SJSA1 (cell line): ENCODE measurements at regions not wholly inside any gene's neighbourhood (a gene's known extent, or its start where the extent isn't known, plus 50 kb on each side); places are given as distances from the start of the nearest gene placed in this dataset.
A peak's percentile ranks its signal among the peaks of the same experiment; 100 is the strongest.

Source experiments
- DNase-seq, 2 experiments: peaks; one replicate each; pipeline ENCODE4 v3.0.0-alpha.2; 2015 to 2020; ENCODE audit warnings: low spot score in 2 of 2, low read depth in 1 of 2
- H3K27ac ChIP-seq: fragments of 250-450 bp; sonication (Bioruptor Pico); 2 replicates; pipeline ENCODE4 v1.5.1; 2020; ENCODE audit warnings: mild to moderate bottlenecking, moderate library complexity
- H3K27me3 ChIP-seq: fragments of 250-450 bp; sonication (Bioruptor Pico); replicated peaks from 2 replicates; pipeline ENCODE4 v1.5.1; 2020; ENCODE audit warnings: mild to moderate bottlenecking, moderate library complexity
- H3K36me3 ChIP-seq: fragments of 250-450 bp; sonication (Bioruptor Pico); 2 replicates; pipeline ENCODE4 v1.5.1; 2020; ENCODE audit warnings: mild to moderate bottlenecking
- H3K4me1 ChIP-seq: fragments of 250-450 bp; sonication (Bioruptor Pico); replicated peaks from 2 replicates; pipeline ENCODE4 v1.6.1; 2021; ENCODE audit warnings: mild to moderate bottlenecking
- H3K4me3 ChIP-seq: fragments of 250-450 bp; sonication (Bioruptor Pico); 2 replicates; pipeline ENCODE4 v1.5.1; 2020; ENCODE audit warnings: mild to moderate bottlenecking
- H3K9me3 ChIP-seq: fragments of 250-450 bp; sonication (Bioruptor Pico); replicated peaks from 2 replicates; pipeline ENCODE4 v1.5.1; 2020; ENCODE audit warnings: mild to moderate bottlenecking

DNA sequence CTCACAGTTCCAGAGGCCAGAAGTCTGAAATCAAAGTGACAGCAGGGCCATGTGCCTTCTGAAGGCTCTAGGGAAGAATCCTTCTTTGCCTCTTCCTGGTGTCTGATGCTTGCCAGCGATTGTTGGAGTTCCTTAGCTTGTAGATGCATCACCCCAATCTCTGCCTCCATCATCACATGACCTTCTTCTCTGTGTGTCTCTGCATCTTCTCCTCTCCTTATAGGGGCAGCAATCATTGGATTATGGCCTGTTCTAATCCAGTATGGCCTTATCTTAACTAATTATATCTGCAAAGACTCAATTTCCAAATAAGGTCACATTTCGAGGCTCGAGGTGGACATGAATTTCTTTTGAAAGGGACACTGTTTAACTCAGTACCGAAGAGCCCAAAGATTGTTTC, 71.7 kb upstream of the RAI2 start:
- no peaks in the 10 kb centered on the region for H3K4me1 ChIP-seq
- H3K9me3 ChIP-seq: no peaks in the 10 kb centered on the region
- no peaks in the 10 kb centered on the region for H3K27me3 ChIP-seq
- no peak overlapping the region for H3K27ac ChIP-seq
- H3K4me3 ChIP-seq: no peak overlapping the region
- H3K36me3 ChIP-seq: no peaks in the 10 kb centered on the region
- DNase-seq: no peak

DNA sequence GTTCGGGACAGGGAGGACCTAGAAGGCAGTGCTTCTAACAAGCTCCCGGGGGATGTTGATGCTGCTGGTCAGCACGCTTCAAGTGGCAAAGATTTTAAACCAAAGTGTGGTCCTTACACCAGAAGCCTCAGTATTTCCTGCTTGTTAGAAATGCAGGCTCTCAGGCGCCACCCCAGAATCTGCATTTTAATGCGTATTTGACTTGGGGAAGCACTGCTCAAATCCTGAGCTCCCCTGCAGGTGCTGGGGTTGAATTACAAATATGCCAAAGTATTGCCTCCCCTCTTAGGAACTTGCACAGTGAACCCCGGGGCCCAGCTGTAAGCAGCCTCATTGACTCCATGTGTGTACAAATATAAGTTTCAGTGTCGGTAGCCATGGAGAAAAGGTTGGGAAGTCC, 70.8 kb upstream of the RAI2 start:
- DNase-seq: no peak
- no peaks in the 10 kb centered on the region for H3K4me1 ChIP-seq
- H3K9me3 ChIP-seq: no peaks in the 10 kb centered on the region
- H3K27ac ChIP-seq: no peak overlapping the region
- no peak overlapping the region for H3K4me3 ChIP-seq
- H3K36me3 ChIP-seq: no peaks in the 10 kb centered on the region
- no peaks in the 10 kb centered on the region for H3K27me3 ChIP-seq

DNA sequence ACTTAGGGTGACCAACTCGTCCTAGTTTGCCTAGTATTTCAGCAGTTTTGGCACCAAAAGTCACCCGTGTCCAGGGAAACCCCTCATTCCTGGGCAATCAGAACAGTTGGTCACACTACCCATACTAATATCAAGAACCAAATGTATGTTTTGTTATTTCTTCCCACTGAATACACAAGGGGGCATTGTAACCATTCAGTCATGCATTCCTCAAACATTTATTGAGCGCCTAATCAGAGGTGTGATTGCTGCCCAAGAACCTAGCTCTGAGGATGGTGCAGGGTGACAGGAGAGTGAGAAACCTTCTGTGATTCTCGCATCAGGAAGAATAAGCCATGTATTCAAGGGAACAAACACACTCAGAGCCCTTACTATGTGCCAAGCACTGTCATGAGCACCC, 69.8 kb upstream of the RAI2 start:
- H3K4me1 ChIP-seq: no peaks in the 10 kb centered on the region
- H3K27me3 ChIP-seq: no peaks in the 10 kb centered on the region
- H3K27ac ChIP-seq: no peak overlapping the region
- no peak for DNase-seq
- no peaks in the 10 kb centered on the region for H3K36me3 ChIP-seq
- H3K9me3 ChIP-seq: no peaks in the 10 kb centered on the region
- H3K4me3 ChIP-seq: no peak overlapping the region

DNA sequence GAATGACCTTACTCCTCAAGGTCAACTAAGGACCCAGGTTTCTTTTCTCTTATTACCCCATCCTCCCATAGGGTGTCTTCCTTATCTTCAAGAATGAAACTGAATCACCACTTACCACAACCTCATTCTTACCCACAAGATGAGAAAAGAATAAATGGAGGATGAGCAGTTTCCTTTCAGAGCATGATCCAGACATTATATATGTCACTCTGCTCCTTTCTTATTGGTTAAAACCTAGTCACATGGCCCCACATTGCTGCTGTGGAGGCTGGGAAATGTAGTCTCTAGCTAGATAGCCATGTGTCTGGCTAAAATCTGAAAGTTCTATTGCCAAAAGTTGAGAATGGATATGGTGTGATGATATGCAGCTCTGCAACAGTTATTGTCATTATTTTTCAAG, 62.4 kb upstream of the RAI2 start:
- Histone ChIP-seq H3K9me3 (no peaks in the 10 kb centered on the region), H3K27me3 (no peaks in the 10 kb centered on the region), H3K4me3 (no peak overlapping the region), H3K4me1 (peaks cover 6% of the 10 kb centered on the region; the same call in 1 of the 2 replicates), H3K36me3 (no peaks in the 10 kb centered on the region), H3K27ac (no peak overlapping the region)
- DNase-seq: no peak

DNA sequence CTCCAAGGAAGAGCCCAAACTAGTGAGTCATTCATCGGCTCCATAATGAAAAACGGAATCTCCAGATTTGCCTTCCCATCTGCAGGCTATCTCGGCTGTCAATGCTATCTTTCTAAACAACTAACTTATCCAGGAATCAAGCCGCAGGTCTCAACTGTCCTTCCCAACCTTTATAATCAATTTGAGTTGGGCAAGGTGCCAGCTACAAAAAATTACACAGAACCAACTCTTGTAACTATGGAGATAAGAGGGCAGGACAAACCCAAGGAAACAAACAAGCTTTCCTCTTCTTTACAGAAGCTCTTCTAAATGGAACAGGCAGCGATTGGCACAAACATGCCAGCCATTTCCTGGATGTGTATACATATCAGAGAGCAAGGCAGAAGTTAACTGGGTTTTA, 61.2 kb upstream of the RAI2 start:
- peaks cover 6% of the 10 kb centered on the region; the same call in 1 of the 2 replicates for H3K4me1 ChIP-seq
- no peaks in the 10 kb centered on the region for H3K9me3 ChIP-seq
- H3K36me3 ChIP-seq: no peaks in the 10 kb centered on the region
- no peak for DNase-seq
- no peaks in the 10 kb centered on the region for H3K27me3 ChIP-seq
- no peak overlapping the region for H3K4me3 ChIP-seq
- H3K27ac ChIP-seq: no peak overlapping the region

DNA sequence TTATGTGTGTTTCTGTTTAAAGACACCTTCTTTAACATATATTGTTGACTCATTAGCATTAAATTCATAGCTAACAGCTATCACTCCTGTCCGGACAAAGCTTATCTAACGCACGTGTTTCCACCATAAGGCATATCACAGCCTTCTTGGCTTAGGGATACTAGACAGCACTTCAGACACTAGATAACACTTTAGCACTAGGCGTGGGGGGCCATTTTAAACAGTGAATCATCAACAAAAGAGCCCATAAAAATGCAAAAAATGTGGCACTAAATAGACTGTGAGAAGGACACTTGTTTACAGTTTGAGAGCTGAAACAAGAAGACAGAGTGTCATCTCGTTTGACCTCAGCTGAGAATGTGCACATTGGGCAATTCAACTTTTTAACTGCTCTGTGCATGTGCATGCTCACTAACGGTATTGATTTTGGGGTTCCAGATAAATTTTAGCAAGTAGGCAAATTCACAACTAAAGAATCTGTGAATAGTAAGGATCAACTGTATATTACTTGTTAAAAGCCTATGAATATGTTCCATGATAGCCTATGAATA, 58.9 kb upstream of the RAI2 start:
- DNase-seq: peak in 1 of 2 experiments; percentile 15
- no peaks in the 10 kb centered on the region for H3K36me3 ChIP-seq
- H3K27ac ChIP-seq: no peak overlapping the region
- H3K4me3 ChIP-seq: no peak overlapping the region
- no peaks in the 10 kb centered on the region for H3K27me3 ChIP-seq
- H3K4me1 ChIP-seq: peaks cover 6% of the 10 kb centered on the region; the same call in 1 of the 2 replicates
- no peaks in the 10 kb centered on the region for H3K9me3 ChIP-seq

DNA sequence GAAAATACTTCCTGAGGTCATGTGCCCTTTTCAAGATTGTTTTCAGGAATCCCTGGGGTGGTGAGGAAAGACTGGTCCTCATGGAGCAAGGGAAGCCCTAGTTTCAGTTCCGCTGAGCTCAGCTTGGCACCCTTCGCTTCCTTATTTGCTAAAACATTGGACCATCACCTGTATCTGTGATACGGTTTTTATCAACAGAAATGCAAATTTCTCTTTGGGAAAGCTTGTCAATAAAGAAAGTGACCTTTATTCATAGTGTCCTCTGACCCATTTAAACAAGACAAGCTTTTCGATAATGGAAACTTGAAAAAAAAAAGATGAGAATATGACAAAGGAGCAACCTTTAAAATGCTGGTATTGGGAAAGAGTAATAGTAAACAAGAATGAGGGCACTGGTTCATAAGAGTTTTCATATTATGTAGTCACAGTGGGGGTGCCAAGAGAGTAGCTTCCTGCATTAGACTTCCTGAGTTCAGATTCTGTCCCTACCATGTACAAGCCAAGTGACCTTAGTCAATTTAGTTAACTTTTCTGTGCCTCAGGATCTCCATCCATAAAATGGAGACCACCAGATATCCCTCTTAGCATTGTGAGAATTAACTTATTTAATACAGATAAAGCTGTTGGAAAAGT, 57.0 kb upstream of the RAI2 start:
- H3K36me3 ChIP-seq: no peaks in the 10 kb centered on the region
- H3K9me3 ChIP-seq: no peaks in the 10 kb centered on the region
- H3K4me3 ChIP-seq: no peak overlapping the region
- no peaks in the 10 kb centered on the region for H3K27me3 ChIP-seq
- peaks cover 6% of the 10 kb centered on the region; the same call in 1 of the 2 replicates for H3K4me1 ChIP-seq
- DNase-seq: no peak
- no peak overlapping the region for H3K27ac ChIP-seq

DNA sequence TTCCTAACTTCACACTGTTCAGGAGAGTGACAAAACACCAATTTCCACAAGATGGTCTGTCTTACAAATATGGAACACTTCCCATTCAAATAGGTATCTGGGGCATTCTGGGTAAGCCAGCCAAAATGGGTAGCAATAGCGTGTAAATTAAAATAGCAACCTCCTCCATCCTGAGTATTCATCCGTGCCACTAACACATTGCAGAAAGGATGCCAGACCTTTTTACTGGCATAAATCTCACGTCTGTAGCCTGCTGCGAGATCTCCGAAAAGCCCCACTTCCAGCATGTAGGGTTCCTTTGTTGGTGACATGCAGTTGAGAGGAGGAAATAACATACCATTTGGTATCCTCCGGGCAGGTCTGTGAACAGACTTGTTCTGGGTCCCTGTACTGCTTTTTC, 52.7 kb upstream of the RAI2 start:
- H3K4me1 ChIP-seq: no peaks in the 10 kb centered on the region
- no peaks in the 10 kb centered on the region for H3K36me3 ChIP-seq
- H3K4me3 ChIP-seq: no peak overlapping the region
- no peaks in the 10 kb centered on the region for H3K9me3 ChIP-seq
- no peaks in the 10 kb centered on the region for H3K27me3 ChIP-seq
- no peak overlapping the region for H3K27ac ChIP-seq
- DNase-seq: no peak
